ENCODE measurements at regions not wholly inside any gene's neighbourhood (a gene's known extent, or its start where the extent isn't known, plus 50 kb on each side); places are given as distances from the start of the nearest gene placed in this dataset.

- no peaks in the 10 kb centered on the region for H3K79me2 ChIP-seq (ENCODE audit: control insufficient read depth in 1 of 2, insufficient read depth in 2 of 2, low read length in 2 of 2)
- WGBS, 2 experiments (ENCODE audit: extremely low coverage in 1 of 2, insufficient coverage in 1 of 2, insufficient read length in 1 of 2, insufficient replicate concordance in 2 of 2, low coverage in 1 of 2, low lambda C conversion rate in 2 of 2, missing lambda C conversion rate in 1 of 2) = 89% methylated on average over 4 of the region's 4 CpGs; no CpG with 5 or more reads in 1 of the 2 experiments
- no peaks in the 10 kb centered on the region for H3K9me3 ChIP-seq (ENCODE audit: insufficient read depth in 2 of 2, low read depth in 1 of 2, low read length in 1 of 2)
- no peaks in the 10 kb centered on the region for H3K23me2 ChIP-seq (ENCODE audit: low read depth, low read length)
- H2AFZ ChIP-seq (ENCODE audit: low read length) = no peak overlapping the region
- no peak overlapping the region for H2AK5ac ChIP-seq (ENCODE audit: low read depth, low read length)
- H2BK20ac ChIP-seq (ENCODE audit: low read length) = no peak overlapping the region
- no peak overlapping the region for H3K23ac ChIP-seq (ENCODE audit: insufficient read length)
- no peaks in the 10 kb centered on the region for H4K20me1 ChIP-seq (replicated peaks in 1 of 2; ENCODE audit: control insufficient read depth in 1 of 2, insufficient read depth in 2 of 2, low read length in 2 of 2)
- H4K5ac ChIP-seq (ENCODE audit: insufficient read length, low read depth, low read length) = no peak overlapping the region
- H4K91ac ChIP-seq (replicated peaks; ENCODE audit: insufficient read length, low read length) = no peak overlapping the region
- H4K8ac ChIP-seq (ENCODE audit: extremely low read depth, insufficient read depth, low read length) = no peak overlapping the region
- no peak overlapping the region for H2BK5ac ChIP-seq (ENCODE audit: low read depth, low read length)
- no peak for DNase-seq (ENCODE audit: low read depth in 1 of 2, low spot score in 2 of 2)
- ChIA-PET CTCF (ENCODE audit: partially characterized antibody) (interaction anchor here (0.8 to 1.5 kb wide), 6 partner anchors 9 to 294 kb away, joined by 3 to 6 read pairs (median 4); no protein-coding TSS in a partner anchor), POLR2A (ENCODE audit: partially characterized antibody) (no interaction called here)
- no peak overlapping the region for H2BK120ac ChIP-seq (replicated peaks; ENCODE audit: low read depth, low read length)
- no peak overlapping the region for H3K9ac ChIP-seq (replicated peaks in 1 of 4; ENCODE audit: extremely low read depth in 1 of 4, low read depth in 3 of 4, low read length in 3 of 4)
- FAIRE-seq = no peak
- no peaks in the 10 kb centered on the region for H3K27me3 ChIP-seq (replicated peaks in 1 of 4; ENCODE audit: control insufficient read depth in 3 of 4, extremely low read depth in 1 of 4, insufficient read depth in 3 of 4, low read length in 3 of 4)
- no peak overlapping the region for H3K4ac ChIP-seq (replicated peaks; ENCODE audit: insufficient read length, low read depth, low read length)
- H2BK15ac ChIP-seq (ENCODE audit: low read length) = no peak overlapping the region
- H3K27ac ChIP-seq (ENCODE audit: low read depth, low read length) = no peak overlapping the region
- H3K4me3 ChIP-seq (ENCODE audit: extremely low read depth in 1 of 4, insufficient read depth in 2 of 4, low read depth in 3 of 4, low read length in 4 of 4) = no peak overlapping the region
- no peak overlapping the region for H3K4me2 ChIP-seq (ENCODE audit: insufficient read depth in 1 of 2, low read depth in 2 of 2, low read length in 2 of 2)
- TF ChIP-seq ATF3 (IDR thresholded peaks at IDR 0.05; ENCODE audit: insufficient read depth, low read depth, low read length) (no peak), PHF8 (conservative IDR thresholded peaks at IDR 0.05; ENCODE audit: low read depth, low read length) (no peak), RBBP5 (IDR thresholded peaks at IDR 0.05; ENCODE audit: borderline replicate concordance, low read depth, low read length) (no peak)
- H3K56ac ChIP-seq (replicated peaks; ENCODE audit: insufficient read length, low read depth, low read length) = no peak overlapping the region
- no peaks in the 10 kb centered on the region for H3K4me1 ChIP-seq (replicated peaks in 1 of 4; ENCODE audit: control insufficient read depth in 3 of 4, insufficient read depth in 4 of 4, low read length in 3 of 4)
- no peaks in the 10 kb centered on the region for H3K79me1 ChIP-seq (ENCODE audit: low read depth, low read length)
- H3K18ac ChIP-seq (ENCODE audit: extremely low read depth, low read length) = no peak overlapping the region
- no peaks in the 10 kb centered on the region for H3K36me3 ChIP-seq (ENCODE audit: control insufficient read depth in 2 of 4, insufficient read depth in 4 of 4, low read length in 3 of 4)
- no peak overlapping the region for H3K14ac ChIP-seq (ENCODE audit: insufficient read length)
- no peak overlapping the region for H2BK12ac ChIP-seq (ENCODE audit: low read depth, low read length)
Observed at GRCh38 chr1:239526391-239526790, 140.0 kb downstream of the CHRM3 start.

All from H1 (cell line).